DMS153 treated with DMSO at 0.1 percent for 48 hours (cell line): ENCODE measurements at regions not wholly inside any gene's neighbourhood (a gene's known extent, or its start where the extent isn't known, plus 50 kb on each side); places are given as distances from the start of the nearest gene placed in this dataset.

Source experiments
- DNase-seq: peaks from one replicate; lab custom pipeline; 2025; ENCODE audit not compliant: unreplicated experiment; lab: John Stamatoyannopoulos, UW

GRCh38 chr22:34687116-34687515, 378.8 kb upstream of the ISX start:
- no peak for DNase-seq

GRCh38 chr22:34688825-34689224, 377.1 kb upstream of the ISX start:
- DNase-seq: no peak

GRCh38 chr22:34696557-34696956, 369.4 kb upstream of the ISX start:
- no peak for DNase-seq

- peak; percentile 2 for DNase-seq
Observed at GRCh38 chr22:34702279-34702678, 363.7 kb upstream of the ISX start.

GRCh38 chr22:34709641-34710040, 356.3 kb upstream of the ISX start:
- no peak for DNase-seq

GRCh38 chr22:34722901-34723300, 343.1 kb upstream of the ISX start:
- DNase-seq: no peak

GRCh38 chr22:34736081-34736480, 329.9 kb upstream of the ISX start:
- no peak for DNase-seq

GRCh38 chr22:34738661-34739400, 327.1 kb upstream of the ISX start:
- no peak for DNase-seq

GRCh38 chr22:34743110-34743751, 322.7 kb upstream of the ISX start:
- no peak for DNase-seq

GRCh38 chr22:34760276-34761008, 305.5 kb upstream of the ISX start:
- DNase-seq: no peak

- DNase-seq: no peak
Observed at GRCh38 chr22:34761111-34761510, 304.8 kb upstream of the ISX start.

- DNase-seq: no peak
Observed at GRCh38 chr22:34763496-34763895, 302.5 kb upstream of the ISX start.

GRCh38 chr22:34765115-34765514, 300.8 kb upstream of the ISX start:
- DNase-seq: no peak

GRCh38 chr22:34769361-34769760, 296.6 kb upstream of the ISX start:
- no peak for DNase-seq

- no peak for DNase-seq
Observed at GRCh38 chr22:34776817-34777216, 289.1 kb upstream of the ISX start.

- DNase-seq: no peak
Observed at GRCh38 chr22:34781681-34782080, 284.3 kb upstream of the ISX start.

GRCh38 chr22:34783436-34783835, 282.5 kb upstream of the ISX start:
- no peak for DNase-seq

- no peak for DNase-seq
Observed at GRCh38 chr22:34784056-34784455, 281.9 kb upstream of the ISX start.

- DNase-seq: no peak
Observed at GRCh38 chr22:34797826-34798225, 268.1 kb upstream of the ISX start.

- no peak for DNase-seq
Observed at GRCh38 chr22:34798605-34799004, 267.4 kb upstream of the ISX start.

- no peak for DNase-seq
Observed at GRCh38 chr22:34800260-34800980, 265.5 kb upstream of the ISX start.
